ENCODE measurements at regions not wholly inside any gene's neighbourhood (a gene's known extent, or its start where the extent isn't known, plus 50 kb on each side); places are given as distances from the start of the nearest gene placed in this dataset.

- no peaks in the 10 kb centered on the region for H3K9me3 ChIP-seq (ENCODE audit: control insufficient read depth, low read depth, low read length)
Measured at GRCh38 chr5:165894916-165895315, 2389.5 kb downstream of the MAT2B start.

GRCh38 chr5:165903835-165904234 lies 2387.6 kb upstream of the WWC1 start:
- Histone ChIP-seq H3K27ac (ENCODE audit: low read length) (no peak overlapping the region), H3K9me3 (ENCODE audit: control insufficient read depth, low read depth, low read length) (no peaks in the 10 kb centered on the region), H3K36me3 (ENCODE audit: control insufficient read depth, low read depth, low read length) (no peaks in the 10 kb centered on the region), H3K9ac (ENCODE audit: low read length) (no peak overlapping the region), H3K27me3 (ENCODE audit: control insufficient read depth, insufficient read depth, low read length) (no peaks in the 10 kb centered on the region), H3K4me3 (ENCODE audit: low read length) (no peak overlapping the region), H3K4me1 (ENCODE audit: control insufficient read depth, low read depth, low read length) (no peaks in the 10 kb centered on the region)

More at GRCh38 chr5:165894916-165895315, 2389.5 kb downstream of the MAT2B start:
- Histone ChIP-seq H3K4me1 (ENCODE audit: control insufficient read depth, low read depth, low read length) (no peaks in the 10 kb centered on the region), H3K9ac (ENCODE audit: low read length) (no peak overlapping the region), H3K27ac (ENCODE audit: low read length) (no peak overlapping the region), H3K27me3 (ENCODE audit: control insufficient read depth, insufficient read depth, low read length) (no peaks in the 10 kb centered on the region), H3K36me3 (ENCODE audit: control insufficient read depth, low read depth, low read length) (no peaks in the 10 kb centered on the region), H3K4me3 (ENCODE audit: low read length) (no peak overlapping the region)

- no peaks in the 10 kb centered on the region for H3K27me3 ChIP-seq (ENCODE audit: control insufficient read depth, insufficient read depth, low read length)
- no peak overlapping the region for H3K4me3 ChIP-seq (ENCODE audit: low read length)
- no peaks in the 10 kb centered on the region for H3K4me1 ChIP-seq (ENCODE audit: control insufficient read depth, low read depth, low read length)
- H3K27ac ChIP-seq (ENCODE audit: low read length) = no peak overlapping the region
- no peaks in the 10 kb centered on the region for H3K36me3 ChIP-seq (ENCODE audit: control insufficient read depth, low read depth, low read length)
- H3K9me3 ChIP-seq (ENCODE audit: control insufficient read depth, low read depth, low read length) = no peaks in the 10 kb centered on the region
- H3K9ac ChIP-seq (ENCODE audit: low read length) = no peak overlapping the region
Measured at GRCh38 chr5:165906871-165907270, 2384.6 kb upstream of the WWC1 start.

- Histone ChIP-seq H3K27ac (ENCODE audit: low read length) (no peak overlapping the region), H3K9ac (ENCODE audit: low read length) (no peak overlapping the region), H3K27me3 (ENCODE audit: control insufficient read depth, insufficient read depth, low read length) (no peaks in the 10 kb centered on the region), H3K4me1 (ENCODE audit: control insufficient read depth, low read depth, low read length) (no peaks in the 10 kb centered on the region), H3K4me3 (ENCODE audit: low read length) (no peak overlapping the region), H3K36me3 (ENCODE audit: control insufficient read depth, low read depth, low read length) (no peaks in the 10 kb centered on the region), H3K9me3 (ENCODE audit: control insufficient read depth, low read depth, low read length) (no peaks in the 10 kb centered on the region)
Measured at GRCh38 chr5:165913059-165913458, 2378.4 kb upstream of the WWC1 start.

- Histone ChIP-seq H3K4me3 (ENCODE audit: low read length) (no peak overlapping the region), H3K9me3 (ENCODE audit: control insufficient read depth, low read depth, low read length) (no peaks in the 10 kb centered on the region), H3K4me1 (ENCODE audit: control insufficient read depth, low read depth, low read length) (no peaks in the 10 kb centered on the region), H3K9ac (ENCODE audit: low read length) (no peak overlapping the region), H3K27me3 (ENCODE audit: control insufficient read depth, insufficient read depth, low read length) (no peaks in the 10 kb centered on the region), H3K36me3 (ENCODE audit: control insufficient read depth, low read depth, low read length) (no peaks in the 10 kb centered on the region), H3K27ac (ENCODE audit: low read length) (no peak overlapping the region)
Measured at GRCh38 chr5:165914456-165914855, 2377.0 kb upstream of the WWC1 start.

- Histone ChIP-seq H3K27ac (ENCODE audit: low read length) (no peak overlapping the region), H3K9me3 (ENCODE audit: control insufficient read depth, low read depth, low read length) (no peaks in the 10 kb centered on the region), H3K4me3 (ENCODE audit: low read length) (no peak overlapping the region), H3K27me3 (ENCODE audit: control insufficient read depth, insufficient read depth, low read length) (no peaks in the 10 kb centered on the region), H3K36me3 (ENCODE audit: control insufficient read depth, low read depth, low read length) (no peaks in the 10 kb centered on the region), H3K9ac (ENCODE audit: low read length) (no peak overlapping the region), H3K4me1 (ENCODE audit: control insufficient read depth, low read depth, low read length) (no peaks in the 10 kb centered on the region)
Measured at GRCh38 chr5:165919196-165919595, 2372.2 kb upstream of the WWC1 start.

GRCh38 chr5:165920655-165921054 lies 2370.8 kb upstream of the WWC1 start:
- no peak overlapping the region for H3K27ac ChIP-seq (ENCODE audit: low read length)
- H3K4me1 ChIP-seq (ENCODE audit: control insufficient read depth, low read depth, low read length) = no peaks in the 10 kb centered on the region
- H3K9me3 ChIP-seq (ENCODE audit: control insufficient read depth, low read depth, low read length) = no peaks in the 10 kb centered on the region
- H3K4me3 ChIP-seq (ENCODE audit: low read length) = no peak overlapping the region
- H3K9ac ChIP-seq (ENCODE audit: low read length) = no peak overlapping the region
- no peaks in the 10 kb centered on the region for H3K27me3 ChIP-seq (ENCODE audit: control insufficient read depth, insufficient read depth, low read length)
- H3K36me3 ChIP-seq (ENCODE audit: control insufficient read depth, low read depth, low read length) = no peaks in the 10 kb centered on the region

- Histone ChIP-seq H3K4me3 (ENCODE audit: low read length) (no peak overlapping the region), H3K27ac (ENCODE audit: low read length) (no peak overlapping the region), H3K9ac (ENCODE audit: low read length) (no peak overlapping the region), H3K27me3 (ENCODE audit: control insufficient read depth, insufficient read depth, low read length) (no peaks in the 10 kb centered on the region), H3K9me3 (ENCODE audit: control insufficient read depth, low read depth, low read length) (no peaks in the 10 kb centered on the region), H3K4me1 (ENCODE audit: control insufficient read depth, low read depth, low read length) (no peaks in the 10 kb centered on the region), H3K36me3 (ENCODE audit: control insufficient read depth, low read depth, low read length) (no peaks in the 10 kb centered on the region)
Measured at GRCh38 chr5:165928971-165929370, 2362.5 kb upstream of the WWC1 start.

- H3K4me1 ChIP-seq (ENCODE audit: control insufficient read depth, low read depth, low read length) = no peaks in the 10 kb centered on the region
- no peak overlapping the region for H3K27ac ChIP-seq (ENCODE audit: low read length)
- no peak overlapping the region for H3K4me3 ChIP-seq (ENCODE audit: low read length)
- H3K9ac ChIP-seq (ENCODE audit: low read length) = no peak overlapping the region
- no peaks in the 10 kb centered on the region for H3K9me3 ChIP-seq (ENCODE audit: control insufficient read depth, low read depth, low read length)
- H3K36me3 ChIP-seq (ENCODE audit: control insufficient read depth, low read depth, low read length) = no peaks in the 10 kb centered on the region
- no peaks in the 10 kb centered on the region for H3K27me3 ChIP-seq (ENCODE audit: control insufficient read depth, insufficient read depth, low read length)
Measured at GRCh38 chr5:165940541-165940940, 2350.9 kb upstream of the WWC1 start.

- Histone ChIP-seq H3K36me3 (ENCODE audit: control insufficient read depth, low read depth, low read length) (no peaks in the 10 kb centered on the region), H3K9me3 (ENCODE audit: control insufficient read depth, low read depth, low read length) (peaks cover 5% of the 10 kb centered on the region)
Measured at GRCh38 chr5:165956854-165957253, 2334.6 kb upstream of the WWC1 start.

GRCh38 chr5:165981671-165982070 lies 2309.8 kb upstream of the WWC1 start:
- Histone ChIP-seq H3K4me3 (ENCODE audit: low read length) (no peak overlapping the region), H3K4me1 (ENCODE audit: control insufficient read depth, low read depth, low read length) (no peaks in the 10 kb centered on the region), H3K36me3 (ENCODE audit: control insufficient read depth, low read depth, low read length) (no peaks in the 10 kb centered on the region), H3K27ac (ENCODE audit: low read length) (no peak overlapping the region), H3K9me3 (ENCODE audit: control insufficient read depth, low read depth, low read length) (no peaks in the 10 kb centered on the region), H3K9ac (ENCODE audit: low read length) (no peak overlapping the region), H3K27me3 (ENCODE audit: control insufficient read depth, insufficient read depth, low read length) (no peaks in the 10 kb centered on the region)

More at GRCh38 chr5:165956854-165957253, 2334.6 kb upstream of the WWC1 start:
- Histone ChIP-seq H3K4me1 (ENCODE audit: control insufficient read depth, low read depth, low read length) (no peaks in the 10 kb centered on the region), H3K4me3 (ENCODE audit: low read length) (no peak overlapping the region), H3K9ac (ENCODE audit: low read length) (no peak overlapping the region), H3K27ac (ENCODE audit: low read length) (no peak overlapping the region), H3K27me3 (ENCODE audit: control insufficient read depth, insufficient read depth, low read length) (no peaks in the 10 kb centered on the region)

- Histone ChIP-seq H3K9ac (ENCODE audit: low read length) (no peak overlapping the region), H3K9me3 (ENCODE audit: control insufficient read depth, low read depth, low read length) (no peaks in the 10 kb centered on the region), H3K36me3 (ENCODE audit: control insufficient read depth, low read depth, low read length) (no peaks in the 10 kb centered on the region), H3K4me1 (ENCODE audit: control insufficient read depth, low read depth, low read length) (no peaks in the 10 kb centered on the region), H3K27ac (ENCODE audit: low read length) (peak overlapping the region; percentile 24), H3K27me3 (ENCODE audit: control insufficient read depth, insufficient read depth, low read length) (no peaks in the 10 kb centered on the region), H3K4me3 (ENCODE audit: low read length) (no peak overlapping the region)
Measured at GRCh38 chr5:165996201-165996875, 2295.1 kb upstream of the WWC1 start.
